NCI-H128 (cell line): ENCODE measurements at regions not wholly inside any gene's neighbourhood (a gene's known extent, or its start where the extent isn't known, plus 50 kb on each side); places are given as distances from the start of the nearest gene placed in this dataset.

Source experiments
- DNase-seq: peaks from one replicate; lab custom pipeline; 2025; ENCODE audit not compliant: unreplicated experiment; lab: John Stamatoyannopoulos, UW

- DNase-seq = no peak
Observed at GRCh38 chr15:46386356-46386755, 751.5 kb downstream of the SQOR start.

- DNase-seq = no peak
Observed at GRCh38 chr15:46389739-46390138, 754.9 kb downstream of the SQOR start.

- DNase-seq = no peak
Observed at GRCh38 chr15:46394463-46394862, 759.6 kb downstream of the SQOR start.

DNA sequence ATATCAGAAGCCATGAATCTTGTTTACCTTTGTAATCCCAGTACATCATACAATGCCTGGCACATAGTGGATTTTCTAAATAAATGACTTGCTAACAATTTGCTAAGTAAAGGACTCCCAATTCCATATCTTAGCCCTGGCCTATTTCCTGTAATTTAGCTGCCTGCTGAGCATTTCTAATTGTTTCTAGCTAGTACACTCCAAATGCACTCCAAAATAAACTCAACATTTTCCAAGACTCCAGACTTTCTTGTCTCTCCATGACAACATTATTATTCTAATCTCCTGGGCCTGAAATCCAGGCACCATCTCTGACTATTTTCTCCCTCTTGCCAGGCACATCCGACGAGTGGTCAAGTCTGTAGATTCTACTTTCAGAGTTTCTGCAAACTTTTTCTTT, 773.5 kb downstream of the SQOR start:
- no peak for DNase-seq

DNA sequence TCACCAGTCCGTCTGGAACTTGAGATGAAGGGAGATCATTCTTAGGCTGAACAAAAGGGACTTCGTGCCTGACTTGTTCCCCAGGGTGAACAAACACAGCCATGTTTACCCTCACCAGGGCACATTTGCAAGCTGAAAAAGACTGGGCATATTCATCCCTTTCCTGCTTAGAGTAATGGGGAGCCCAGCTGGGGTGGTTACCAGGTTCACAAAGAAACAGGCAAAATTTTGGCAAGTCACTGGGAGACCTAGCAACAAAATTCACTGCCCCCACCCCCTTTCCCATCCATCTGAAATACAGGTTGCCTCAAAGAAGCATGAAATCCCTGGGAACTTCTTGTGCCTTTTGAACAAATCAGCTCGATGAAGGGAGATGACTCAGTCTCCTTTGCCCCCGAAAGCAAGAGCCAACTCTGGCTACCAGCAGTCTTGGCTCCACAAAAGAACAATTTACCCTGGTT, 775.0 kb downstream of the SQOR start:
- DNase-seq = no peak

DNA sequence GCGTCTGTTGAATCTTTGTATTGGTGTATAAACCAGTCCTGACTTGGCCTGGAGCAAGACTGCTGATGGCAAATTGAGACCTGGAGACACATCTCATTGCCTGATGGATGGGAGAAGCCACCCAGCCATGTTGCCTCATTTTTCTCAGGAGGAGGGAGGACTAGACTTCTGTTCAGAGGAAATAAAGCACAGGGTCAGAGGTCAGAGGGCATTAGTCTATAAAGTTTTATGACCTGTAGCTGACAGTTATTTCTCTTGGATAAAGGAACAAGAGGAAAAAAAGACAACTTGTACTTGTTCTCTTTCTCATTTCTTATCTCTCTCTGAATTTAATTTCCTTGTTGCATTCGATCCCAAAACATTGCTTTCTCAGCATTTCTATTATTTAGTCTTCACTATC, 775.9 kb downstream of the SQOR start:
- DNase-seq = no peak

GRCh38 chr15:46411900-46412299, 777.1 kb downstream of the SQOR start:
- no peak for DNase-seq

- no peak for DNase-seq
Observed at GRCh38 chr15:46413799-46414198, 779.0 kb downstream of the SQOR start.

DNA sequence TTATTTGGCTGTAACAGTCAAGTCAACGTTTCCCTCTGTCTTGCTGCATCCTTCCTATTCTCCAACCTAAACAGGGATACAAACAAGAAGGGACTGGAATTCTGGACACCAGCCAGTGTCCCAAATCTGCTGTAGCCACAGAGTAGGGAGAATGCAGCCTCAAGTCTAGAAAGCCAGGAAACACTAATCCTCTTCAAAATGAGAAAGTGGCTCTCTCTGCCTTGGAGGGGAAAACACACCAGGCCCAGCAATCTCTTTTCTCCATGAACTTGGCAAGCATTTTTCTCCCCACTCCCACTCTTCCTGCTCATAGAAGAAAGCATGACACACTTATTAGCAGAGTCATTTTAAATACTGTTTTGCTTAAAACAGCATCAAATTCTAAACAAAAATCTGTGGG, 781.7 kb downstream of the SQOR start:
- no peak for DNase-seq

DNA sequence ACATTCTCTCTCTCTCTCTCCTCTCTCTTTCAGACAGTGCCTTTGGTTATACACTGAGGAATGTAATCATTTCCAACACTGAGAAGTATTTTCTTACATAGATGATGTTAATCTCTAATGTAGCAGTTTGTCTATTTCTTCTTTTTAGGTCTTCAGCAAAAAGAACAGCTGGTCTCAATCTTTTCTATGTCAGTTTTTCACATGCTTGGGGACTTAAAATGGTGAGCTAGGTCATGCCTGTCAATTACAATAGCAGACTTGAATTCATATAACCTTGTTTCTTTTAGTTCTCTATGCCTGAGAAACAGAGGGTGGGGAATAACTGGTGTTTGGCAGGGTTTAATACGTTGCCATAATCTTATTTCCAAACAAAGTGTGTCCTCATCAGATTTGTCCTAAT, 786.2 kb downstream of the SQOR start:
- DNase-seq = no peak

DNA sequence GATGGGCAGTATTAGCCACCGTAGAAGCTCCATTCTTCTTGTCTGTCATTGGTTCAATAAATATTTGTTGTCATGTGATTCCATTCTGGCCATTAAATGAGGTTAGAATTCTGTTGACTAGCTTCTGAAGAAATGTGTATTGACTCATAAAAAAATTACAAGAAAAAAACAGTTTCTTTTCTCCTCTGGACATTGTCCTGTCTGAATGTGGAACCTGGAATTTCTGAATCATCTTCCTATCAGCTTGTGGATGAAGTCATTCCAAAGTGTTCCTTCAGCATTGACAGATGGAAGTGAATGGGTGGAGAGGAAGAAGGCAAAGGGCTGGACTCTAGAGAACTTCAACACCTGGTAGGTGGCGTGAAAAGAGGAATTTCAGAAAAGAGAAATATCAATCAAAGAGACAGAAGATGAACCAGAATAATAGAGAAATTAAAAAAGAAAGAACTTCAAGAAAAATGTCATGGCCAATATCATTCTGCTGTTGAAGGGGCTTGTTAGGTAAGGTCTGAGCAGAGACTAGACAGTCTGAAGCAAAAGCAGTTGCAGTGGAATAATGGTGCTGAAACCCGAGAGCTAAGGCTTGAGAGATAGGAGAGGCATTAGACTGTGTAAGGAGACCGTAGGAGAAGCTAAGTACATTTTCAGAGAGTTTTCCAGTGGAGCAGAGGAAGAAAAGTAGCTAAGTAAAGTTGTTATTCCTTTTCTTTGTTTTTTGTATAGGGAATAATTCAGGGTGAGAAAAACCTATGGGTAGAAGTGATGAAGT, 806.6 kb downstream of the SQOR start:
- DNase-seq = no peak

DNA sequence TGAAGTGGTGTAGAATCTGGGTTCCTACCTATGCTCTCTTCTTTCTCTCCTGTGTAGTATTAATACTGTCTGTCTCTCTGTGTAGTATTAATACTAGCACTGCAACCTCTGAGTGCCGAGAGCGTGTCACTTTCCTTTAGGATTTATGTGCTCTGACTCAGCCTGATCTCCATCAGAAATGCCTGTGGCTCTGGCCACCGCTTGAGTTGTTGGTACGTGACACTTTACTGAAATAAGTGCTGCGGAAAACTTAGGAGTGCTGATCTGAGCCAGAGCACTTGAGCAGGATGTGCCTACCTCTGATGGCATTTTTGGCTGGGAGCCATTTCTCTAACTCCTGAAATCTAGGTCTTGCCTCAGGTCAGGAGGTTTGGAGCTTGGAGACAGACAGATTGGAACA, 807.4 kb downstream of the SQOR start:
- no peak for DNase-seq

DNA sequence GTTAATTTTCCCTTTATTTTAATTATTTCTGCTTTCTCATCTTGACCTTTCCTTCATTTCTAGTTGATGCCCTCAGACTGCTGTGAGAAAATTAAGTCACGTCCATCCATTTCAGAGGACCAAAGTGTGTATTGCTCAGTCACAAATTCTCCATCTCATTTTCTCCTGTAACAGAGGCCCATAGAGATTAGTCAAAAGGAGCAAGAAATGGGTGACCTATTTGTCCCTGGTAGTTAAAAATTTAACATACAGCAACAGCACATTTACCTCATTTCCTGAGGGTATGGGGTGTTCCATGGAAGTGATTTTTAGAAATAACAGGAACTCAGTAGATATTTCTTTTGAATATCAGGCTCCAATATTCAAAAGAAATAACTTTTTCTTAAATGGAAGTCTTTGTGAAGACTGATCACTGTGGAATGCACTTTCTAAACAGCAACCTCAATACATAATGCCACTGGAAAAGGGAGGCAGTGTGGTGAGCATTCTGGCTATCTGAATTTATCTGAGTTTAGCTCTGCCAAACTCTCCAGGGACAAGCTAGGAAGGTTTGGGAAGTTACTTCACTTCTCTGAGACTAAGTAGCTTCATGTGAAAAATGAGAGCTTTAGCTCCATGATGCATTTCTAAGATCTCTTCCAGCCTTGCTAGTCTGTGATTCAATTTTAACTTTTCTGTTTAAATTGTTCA, 808.2 kb downstream of the SQOR start:
- DNase-seq = no peak

GRCh38 chr15:46450112-46450809, 815.4 kb downstream of the SQOR start:
- no peak for DNase-seq

DNA sequence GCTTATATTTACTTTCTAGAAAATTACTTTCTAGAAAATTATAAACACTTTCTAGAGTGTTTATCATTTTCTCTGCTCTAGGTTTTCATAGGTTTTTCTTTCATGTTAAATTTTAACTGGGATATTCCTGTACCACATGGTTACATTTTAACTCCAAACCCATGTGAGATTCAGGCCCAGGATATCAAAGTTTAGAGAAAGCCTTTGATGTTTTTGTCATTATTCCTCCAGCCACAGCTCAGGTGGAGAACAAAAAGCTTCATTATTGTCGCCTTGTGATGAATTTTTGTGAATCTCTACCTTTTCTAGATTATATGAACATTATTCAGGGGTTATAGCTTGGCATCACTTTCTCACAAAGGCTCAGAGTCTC, 816.0 kb downstream of the SQOR start:
- no peak for DNase-seq

DNA sequence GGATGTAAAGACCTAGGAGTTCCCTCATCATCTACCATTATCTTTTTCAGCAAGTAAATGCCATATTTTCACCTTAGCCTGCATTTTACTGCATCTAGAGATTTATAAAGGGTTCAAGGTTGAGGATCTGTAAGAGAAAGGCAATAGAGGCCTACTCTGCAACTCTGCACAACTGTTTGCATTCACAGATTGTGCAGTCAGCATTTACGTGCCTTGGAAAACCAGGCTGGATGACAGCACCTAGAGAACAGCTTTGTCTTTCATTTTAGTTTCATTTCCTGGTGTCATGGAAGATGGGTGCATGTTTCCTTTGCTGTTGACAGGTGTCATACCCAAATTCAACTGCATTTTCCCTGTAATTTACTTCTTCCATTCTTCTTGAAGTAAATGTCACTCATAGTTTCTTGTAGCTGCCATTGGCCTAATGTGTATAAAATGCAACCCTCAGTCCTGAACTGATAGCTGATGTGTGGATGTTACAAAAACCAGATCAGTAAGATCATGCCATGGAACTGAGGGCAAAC, 817.5 kb downstream of the SQOR start:
- DNase-seq = no peak

- DNase-seq = no peak
Observed at GRCh38 chr15:46456456-46456855, 821.6 kb downstream of the SQOR start.

- DNase-seq = no peak
Observed at GRCh38 chr15:46460431-46461094, 825.7 kb downstream of the SQOR start.

DNA sequence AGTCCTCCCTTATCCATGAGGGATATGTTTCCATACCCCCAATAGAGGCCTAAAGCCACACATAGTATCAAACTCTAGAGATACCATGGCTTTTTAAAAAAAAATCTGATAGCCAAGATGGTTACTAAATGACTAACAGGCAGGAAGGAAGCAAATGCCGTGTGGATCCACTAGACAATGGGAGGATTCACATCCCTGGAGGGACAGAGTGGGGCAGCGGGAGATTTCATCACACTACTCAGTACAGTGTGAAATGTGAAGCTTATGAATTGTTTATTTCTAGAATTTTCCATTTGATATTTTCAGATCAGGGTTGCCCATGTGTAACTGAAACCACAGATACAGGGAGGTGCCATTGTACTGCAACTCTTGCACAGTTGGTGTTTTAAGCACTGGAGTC, 826.6 kb downstream of the SQOR start:
- no peak for DNase-seq

DNA sequence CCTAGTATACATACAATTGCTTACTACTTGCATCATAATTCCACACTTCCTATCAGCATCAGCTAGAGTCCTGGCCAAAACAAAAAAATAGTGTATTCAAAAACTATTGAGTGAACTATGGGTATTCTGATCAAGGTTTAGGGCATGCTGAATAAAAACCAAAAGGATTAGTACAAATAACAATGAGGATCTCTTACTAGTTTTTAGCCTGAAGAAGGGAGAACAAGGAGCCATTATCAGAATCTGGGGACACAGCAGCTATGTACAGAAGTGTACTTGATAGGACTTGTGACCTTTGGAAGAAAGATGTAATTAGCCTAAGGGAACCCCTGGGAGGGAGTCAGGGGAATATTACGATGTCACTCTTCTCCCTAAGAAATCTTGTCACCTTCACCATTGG, 832.2 kb downstream of the SQOR start:
- DNase-seq = no peak

DNA sequence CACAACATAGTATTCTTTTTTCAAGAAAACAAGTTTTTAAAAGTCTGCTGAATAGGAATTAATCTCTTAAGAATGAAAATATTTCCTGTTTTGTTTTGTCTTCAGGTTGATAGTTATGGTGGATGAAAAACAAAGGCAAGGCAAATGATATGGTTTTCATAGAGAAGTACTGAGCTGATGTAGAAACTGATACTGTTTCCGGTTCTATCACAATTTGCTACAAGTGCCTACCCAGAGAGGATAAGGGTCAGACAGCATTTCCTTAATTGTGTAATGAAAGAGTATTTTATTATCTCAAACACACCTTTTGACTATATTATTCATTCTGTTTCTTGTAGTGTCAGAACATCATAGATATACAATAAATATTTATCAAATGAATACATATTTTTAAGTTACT, 836.3 kb downstream of the SQOR start:
- no peak for DNase-seq
